GM21717 (cell line): ENCODE measurements at regions not wholly inside any gene's neighbourhood (a gene's known extent, or its start where the extent isn't known, plus 50 kb on each side); places are given as distances from the start of the nearest gene placed in this dataset.

ENCODE experiments used
- ATAC-seq: cut with Tn5 transposase; IDR thresholded peaks from one replicate; pipeline ENCODE4 v1.9.1; 2021; ENCODE audit warnings: mild to moderate bottlenecking, moderate library complexity; ENCODE audit not compliant: unreplicated experiment

GRCh38 chr9:105143136-105143430 is 101.4 kb upstream of the SLC44A1 start:
- no peak for ATAC-seq

GRCh38 chr9:105144076-105144475 is 100.4 kb upstream of the SLC44A1 start:
- ATAC-seq: no peak

- no peak for ATAC-seq
These were observed 99.6 kb upstream of the SLC44A1 start for GRCh38 chr9:105144841-105145240.

- no peak for ATAC-seq
These were observed 97.8 kb upstream of the SLC44A1 start for GRCh38 chr9:105146677-105147076.

GRCh38 chr9:105147110-105147871 is 97.2 kb upstream of the SLC44A1 start:
- no peak for ATAC-seq

- no peak for ATAC-seq
These were observed 96.0 kb upstream of the SLC44A1 start for GRCh38 chr9:105148328-105149006.

- ATAC-seq: no peak
These were observed 93.3 kb upstream of the SLC44A1 start for GRCh38 chr9:105150991-105151685.

- ATAC-seq: no peak
These were observed 92.8 kb upstream of the SLC44A1 start for GRCh38 chr9:105151686-105151995.

GRCh38 chr9:105154723-105155191 is 89.7 kb upstream of the SLC44A1 start:
- ATAC-seq: no peak

GRCh38 chr9:105157171-105157583 is 87.3 kb upstream of the SLC44A1 start:
- ATAC-seq: peak; percentile 73

GRCh38 chr9:105158020-105158419 is 86.4 kb upstream of the SLC44A1 start:
- no peak for ATAC-seq

- ATAC-seq: no peak
These were observed 85.6 kb upstream of the SLC44A1 start for GRCh38 chr9:105158898-105159297.

- ATAC-seq: no peak
These were observed 75.6 kb upstream of the SLC44A1 start for GRCh38 chr9:105168870-105169319.

GRCh38 chr9:105171076-105171475 is 73.4 kb upstream of the SLC44A1 start:
- ATAC-seq: no peak

- no peak for ATAC-seq
These were observed 72.9 kb upstream of the SLC44A1 start for GRCh38 chr9:105171589-105171988.

GRCh38 chr9:105172436-105172835 is 72.0 kb upstream of the SLC44A1 start:
- ATAC-seq: no peak

- no peak for ATAC-seq
These were observed 71.1 kb upstream of the SLC44A1 start for GRCh38 chr9:105173306-105173705.

- ATAC-seq: no peak
These were observed 70.6 kb upstream of the SLC44A1 start for GRCh38 chr9:105173826-105174225.

GRCh38 chr9:105176194-105176593 is 68.3 kb upstream of the SLC44A1 start:
- ATAC-seq: no peak

- ATAC-seq: no peak
These were observed 66.4 kb upstream of the SLC44A1 start for GRCh38 chr9:105178076-105178475.

GRCh38 chr9:105187781-105188180 is 56.7 kb upstream of the SLC44A1 start:
- ATAC-seq: no peak

- ATAC-seq: no peak
These were observed 55.7 kb upstream of the SLC44A1 start for GRCh38 chr9:105188746-105189145.
